Vagina (tissue), 2 donors: ENCODE measurements at regions not wholly inside any gene's neighbourhood (a gene's known extent, or its start where the extent isn't known, plus 50 kb on each side); places are given as distances from the start of the nearest gene placed in this dataset.

Experiments used
- POLR2A ChIP-seq, 2 donors: fragments of 450-650 bp; IDR thresholded peaks; one replicate each; pipeline ENCODE4 v1.6.1; 2017; ENCODE audit warnings: antibody characterized with exemption in 2 of 2, mild to moderate bottlenecking in 2 of 2, moderate library complexity in 2 of 2
- POLR2AphosphoS5 ChIP-seq, 2 donors: sonication (generic); formaldehyde crosslinking; IDR thresholded peaks; one replicate each; pipeline ENCODE4 v1.9.0; 2017; ENCODE audit warnings: antibody characterized with exemption in 2 of 2, mild to moderate bottlenecking in 2 of 2, low read depth in 1 of 2; ENCODE audit not compliant: insufficient read depth in 1 of 2
- TF ChIP-seq, protein P1 (sequence below), 3 experiments: fragments of 450-650 bp in 2 of 3; fragments of 200-600 bp in 1 of 3; sonication (generic) in 1 of 3; IDR thresholded peaks; one replicate each; pipeline ENCODE4 v1.5.1; 2017 to 2019; ENCODE audit warnings: antibody characterized with exemption in 3 of 3, mild to moderate bottlenecking in 2 of 3, moderate library complexity in 2 of 3

DNA sequence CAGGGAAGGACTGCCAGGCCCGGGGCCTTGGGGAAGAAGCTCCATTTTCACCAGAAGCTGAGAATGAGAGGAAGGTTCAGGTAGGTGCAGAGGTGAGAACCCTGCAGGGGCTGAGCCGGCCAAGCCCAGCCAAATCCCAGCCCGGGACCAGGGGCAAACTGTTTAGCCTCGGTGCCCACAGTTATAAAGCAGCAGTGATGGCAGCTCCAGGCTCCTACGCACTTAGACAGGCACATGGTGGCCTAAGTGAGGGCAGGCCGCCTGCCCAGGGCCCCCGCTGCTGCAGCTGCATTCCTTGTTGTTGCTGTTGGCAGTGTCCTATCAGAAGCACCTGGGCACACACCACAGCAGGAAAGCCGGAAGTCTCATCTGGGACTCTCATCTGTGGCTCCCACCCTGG is 159.9 kb upstream of the FOXD4L5 start:
- TF ChIP-seq, protein P1, sequence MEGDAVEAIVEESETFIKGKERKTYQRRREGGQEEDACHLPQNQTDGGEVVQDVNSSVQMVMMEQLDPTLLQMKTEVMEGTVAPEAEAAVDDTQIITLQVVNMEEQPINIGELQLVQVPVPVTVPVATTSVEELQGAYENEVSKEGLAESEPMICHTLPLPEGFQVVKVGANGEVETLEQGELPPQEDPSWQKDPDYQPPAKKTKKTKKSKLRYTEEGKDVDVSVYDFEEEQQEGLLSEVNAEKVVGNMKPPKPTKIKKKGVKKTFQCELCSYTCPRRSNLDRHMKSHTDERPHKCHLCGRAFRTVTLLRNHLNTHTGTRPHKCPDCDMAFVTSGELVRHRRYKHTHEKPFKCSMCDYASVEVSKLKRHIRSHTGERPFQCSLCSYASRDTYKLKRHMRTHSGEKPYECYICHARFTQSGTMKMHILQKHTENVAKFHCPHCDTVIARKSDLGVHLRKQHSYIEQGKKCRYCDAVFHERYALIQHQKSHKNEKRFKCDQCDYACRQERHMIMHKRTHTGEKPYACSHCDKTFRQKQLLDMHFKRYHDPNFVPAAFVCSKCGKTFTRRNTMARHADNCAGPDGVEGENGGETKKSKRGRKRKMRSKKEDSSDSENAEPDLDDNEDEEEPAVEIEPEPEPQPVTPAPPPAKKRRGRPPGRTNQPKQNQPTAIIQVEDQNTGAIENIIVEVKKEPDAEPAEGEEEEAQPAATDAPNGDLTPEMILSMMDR (IDR thresholded peaks at IDR 0.05): no peak
- TF ChIP-seq POLR2AphosphoS5 (IDR thresholded peaks at IDR 0.05; ENCODE audit: insufficient read depth in 1 of 2, low read depth in 1 of 2) (no peak), POLR2A (IDR thresholded peaks at IDR 0.05) (no peak)
